Vagina (tissue), 2 donors: ENCODE measurements at regions not wholly inside any gene's neighbourhood (a gene's known extent, or its start where the extent isn't known, plus 50 kb on each side); places are given as distances from the start of the nearest gene placed in this dataset.

Experiments used
- DNase-seq, 2 donors: peaks; one replicate each; pipeline ENCODE4 v3.0.0-alpha.2; 2017; ENCODE audit errors: extremely low spot score in 2 of 2
- H3K27ac ChIP-seq: fragments of 200-600 bp; sonication (generic); one replicate; pipeline ENCODE4 v1.5.1; 2019
- H3K27me3 ChIP-seq: fragments of 200-600 bp; sonication (generic); one replicate; pipeline ENCODE4 v1.5.1; 2019
- H3K36me3 ChIP-seq, 2 donors: fragments of 200-600 bp; sonication (generic); one replicate each; pipeline ENCODE4 v1.5.1; 2017 to 2019
- H3K4me1 ChIP-seq: fragments of 200-600 bp; sonication (generic); one replicate; pipeline ENCODE4 v1.5.1; 2019
- H3K4me3 ChIP-seq, 2 donors: fragments of 200-600 bp; sonication (generic); 1 replicate in 1 of 2; 2 replicates in 1 of 2; pipeline ENCODE4 v1.5.1; 2016 to 2019
- H3K9me3 ChIP-seq: fragments of 200-600 bp; sonication (generic); one replicate; pipeline ENCODE4 v1.5.1; 2019
- CTCF ChIP-seq, 3 experiments: fragments of 450-650 bp in 2 of 3; fragments of 200-600 bp in 1 of 3; sonication (generic) in 1 of 3; IDR thresholded peaks; one replicate each; pipeline ENCODE4 v1.5.1; 2017 to 2019; ENCODE audit warnings: antibody characterized with exemption in 3 of 3, mild to moderate bottlenecking in 2 of 3, moderate library complexity in 2 of 3
- POLR2A ChIP-seq, 2 donors: fragments of 450-650 bp; IDR thresholded peaks; one replicate each; pipeline ENCODE4 v1.6.1; 2017; ENCODE audit warnings: antibody characterized with exemption in 2 of 2, mild to moderate bottlenecking in 2 of 2, moderate library complexity in 2 of 2
- POLR2AphosphoS5 ChIP-seq, 2 donors: sonication (generic); formaldehyde crosslinking; IDR thresholded peaks; one replicate each; pipeline ENCODE4 v1.9.0; 2017; ENCODE audit warnings: antibody characterized with exemption in 2 of 2, mild to moderate bottlenecking in 2 of 2, low read depth in 1 of 2; ENCODE audit not compliant: insufficient read depth in 1 of 2
- intact Hi-C: fragments of 100-400 bp; cut with DNase I; formaldehyde crosslinking; loops from one replicate; pipeline ENCODE4 v1.15.1; 2023

GRCh38 chr3:124611520-124611919 lies 118.7 kb upstream of the UMPS start:
- no peak for DNase-seq
- Histone ChIP-seq H3K4me3 (no peak overlapping the region), H3K4me1 (no peaks in the 10 kb centered on the region), H3K36me3 (no peaks in the 10 kb centered on the region), H3K9me3 (no peaks in the 10 kb centered on the region), H3K27ac (no peak overlapping the region), H3K27me3 (no peaks in the 10 kb centered on the region)
- intact Hi-C loops: no loop called here
- TF ChIP-seq POLR2A (IDR thresholded peaks at IDR 0.05) (no peak), CTCF (IDR thresholded peaks at IDR 0.05) (no peak), POLR2AphosphoS5 (IDR thresholded peaks at IDR 0.05; ENCODE audit: insufficient read depth in 1 of 2, low read depth in 1 of 2) (no peak)

GRCh38 chr3:124615896-124616543 lies 114.2 kb upstream of the UMPS start:
- no peak overlapping the region for H3K4me3 ChIP-seq
- TF ChIP-seq POLR2AphosphoS5 (IDR thresholded peaks at IDR 0.05; ENCODE audit: insufficient read depth in 1 of 2, low read depth in 1 of 2): no peak
- no peak for TF ChIP-seq CTCF (IDR thresholded peaks at IDR 0.05)
- no peak for TF ChIP-seq POLR2A (IDR thresholded peaks at IDR 0.05)
- H3K9me3 ChIP-seq: no peaks in the 10 kb centered on the region
- no peak for DNase-seq
- no peak overlapping the region for H3K27ac ChIP-seq
- intact Hi-C loops: no loop called here
- no peaks in the 10 kb centered on the region for H3K4me1 ChIP-seq
- no peaks in the 10 kb centered on the region for H3K36me3 ChIP-seq
- H3K27me3 ChIP-seq: no peaks in the 10 kb centered on the region

GRCh38 chr3:124617177-124617576 lies 113.1 kb upstream of the UMPS start:
- Histone ChIP-seq H3K36me3 (no peaks in the 10 kb centered on the region), H3K9me3 (no peaks in the 10 kb centered on the region), H3K27me3 (no peaks in the 10 kb centered on the region), H3K4me1 (no peaks in the 10 kb centered on the region), H3K27ac (no peak overlapping the region), H3K4me3 (no peak overlapping the region)
- no peak for DNase-seq
- no peak for TF ChIP-seq POLR2AphosphoS5 (IDR thresholded peaks at IDR 0.05; ENCODE audit: insufficient read depth in 1 of 2, low read depth in 1 of 2)
- TF ChIP-seq CTCF (IDR thresholded peaks at IDR 0.05): no peak
- TF ChIP-seq POLR2A (IDR thresholded peaks at IDR 0.05): no peak
- intact Hi-C loops: no loop called here

GRCh38 chr3:124619887-124620599 lies 110.2 kb upstream of the UMPS start:
- H3K4me3 ChIP-seq: no peak overlapping the region
- TF ChIP-seq CTCF (IDR thresholded peaks at IDR 0.05): no peak
- TF ChIP-seq POLR2AphosphoS5 (IDR thresholded peaks at IDR 0.05; ENCODE audit: insufficient read depth in 1 of 2, low read depth in 1 of 2): no peak
- TF ChIP-seq POLR2A (IDR thresholded peaks at IDR 0.05): no peak
- no peak for DNase-seq
- H3K36me3 ChIP-seq: no peaks in the 10 kb centered on the region
- H3K4me1 ChIP-seq: no peaks in the 10 kb centered on the region
- H3K27me3 ChIP-seq: no peaks in the 10 kb centered on the region
- intact Hi-C loops: no loop called here
- H3K27ac ChIP-seq: no peak overlapping the region
- H3K9me3 ChIP-seq: no peaks in the 10 kb centered on the region

- no peaks in the 10 kb centered on the region for H3K36me3 ChIP-seq
- TF ChIP-seq POLR2AphosphoS5 (IDR thresholded peaks at IDR 0.05; ENCODE audit: insufficient read depth in 1 of 2, low read depth in 1 of 2) (no peak), POLR2A (IDR thresholded peaks at IDR 0.05) (no peak), CTCF (IDR thresholded peaks at IDR 0.05) (no peak)
- intact Hi-C loops: no loop called here
- H3K4me1 ChIP-seq: no peaks in the 10 kb centered on the region
- H3K9me3 ChIP-seq: no peaks in the 10 kb centered on the region
- H3K4me3 ChIP-seq: no peak overlapping the region
- H3K27ac ChIP-seq: no peak overlapping the region
- H3K27me3 ChIP-seq: no peaks in the 10 kb centered on the region
- DNase-seq: no peak
Observed at GRCh38 chr3:124620600-124621063, 109.6 kb upstream of the UMPS start.
